ENCODE measurements at regions not wholly inside any gene's neighbourhood (a gene's known extent, or its start where the extent isn't known, plus 50 kb on each side); places are given as distances from the start of the nearest gene placed in this dataset.
A peak's percentile ranks its signal among the peaks of the same experiment; 100 is the strongest.

GRCh38 chr15:97199393-97200051, 761.0 kb upstream of the ARRDC4 start:
- Histone ChIP-seq H3K27me3 (ENCODE audit: insufficient read depth, poor library complexity, severe bottlenecking) (peaks cover 45% of the 10 kb centered on the region), H3K27ac (ENCODE audit: poor library complexity, severe bottlenecking) (no peak overlapping the region), H3K4me3 (ENCODE audit: severe bottlenecking) (no peak overlapping the region), H3K9me3 (ENCODE audit: severe bottlenecking) (peaks cover 3% of the 10 kb centered on the region), H3K4me1 (ENCODE audit: insufficient read depth, poor library complexity, severe bottlenecking) (no peaks in the 10 kb centered on the region), H3K36me3 (ENCODE audit: low read depth) (no peaks in the 10 kb centered on the region)
- TF ChIP-seq CTCF (IDR thresholded peaks at IDR 0.05; ENCODE audit: poor library complexity, severe bottlenecking), result no peak
- DNase-seq (ENCODE audit: low spot score) (no peak), ATAC-seq (ENCODE audit: low read depth) (no peak)

- Histone ChIP-seq H3K27ac (ENCODE audit: poor library complexity, severe bottlenecking) (no peak overlapping the region), H3K9me3 (ENCODE audit: severe bottlenecking) (peaks cover 3% of the 10 kb centered on the region), H3K4me3 (ENCODE audit: severe bottlenecking) (no peak overlapping the region), H3K36me3 (ENCODE audit: low read depth) (no peaks in the 10 kb centered on the region), H3K27me3 (ENCODE audit: insufficient read depth, poor library complexity, severe bottlenecking) (peaks cover 46% of the 10 kb centered on the region), H3K4me1 (ENCODE audit: insufficient read depth, poor library complexity, severe bottlenecking) (no peaks in the 10 kb centered on the region)
- DNase-seq (ENCODE audit: low spot score), result no peak
- no peak for ATAC-seq (ENCODE audit: low read depth)
- TF ChIP-seq CTCF (IDR thresholded peaks at IDR 0.05; ENCODE audit: poor library complexity, severe bottlenecking), result no peak
Observed at GRCh38 chr15:97200161-97200560, 760.3 kb upstream of the ARRDC4 start.

GRCh38 chr15:97210277-97210676, 750.2 kb upstream of the ARRDC4 start:
- Histone ChIP-seq H3K4me1 (ENCODE audit: insufficient read depth, poor library complexity, severe bottlenecking) (no peaks in the 10 kb centered on the region), H3K4me3 (ENCODE audit: severe bottlenecking) (no peak overlapping the region), H3K9me3 (ENCODE audit: severe bottlenecking) (no peaks in the 10 kb centered on the region), H3K36me3 (ENCODE audit: low read depth) (no peaks in the 10 kb centered on the region), H3K27ac (ENCODE audit: poor library complexity, severe bottlenecking) (no peak overlapping the region), H3K27me3 (ENCODE audit: insufficient read depth, poor library complexity, severe bottlenecking) (peaks cover 43% of the 10 kb centered on the region)
- no peak for TF ChIP-seq CTCF (IDR thresholded peaks at IDR 0.05; ENCODE audit: poor library complexity, severe bottlenecking)
- ATAC-seq (ENCODE audit: low read depth) (no peak), DNase-seq (ENCODE audit: low spot score) (no peak)

GRCh38 chr15:97215629-97216028, 744.9 kb upstream of the ARRDC4 start:
- H3K27ac ChIP-seq (ENCODE audit: poor library complexity, severe bottlenecking), result no peak overlapping the region
- H3K27me3 ChIP-seq (ENCODE audit: insufficient read depth, poor library complexity, severe bottlenecking), result peaks cover 54% of the 10 kb centered on the region
- no peak for DNase-seq (ENCODE audit: low spot score)
- ATAC-seq (ENCODE audit: low read depth), result peak; percentile 61; the same call in 2 of the 3 replicates
- no peaks in the 10 kb centered on the region for H3K36me3 ChIP-seq (ENCODE audit: low read depth)
- no peak for TF ChIP-seq CTCF (IDR thresholded peaks at IDR 0.05; ENCODE audit: poor library complexity, severe bottlenecking)
- H3K9me3 ChIP-seq (ENCODE audit: severe bottlenecking), result no peaks in the 10 kb centered on the region
- no peak overlapping the region for H3K4me3 ChIP-seq (ENCODE audit: severe bottlenecking)
- no peaks in the 10 kb centered on the region for H3K4me1 ChIP-seq (ENCODE audit: insufficient read depth, poor library complexity, severe bottlenecking)

- ATAC-seq (ENCODE audit: low read depth) (no peak), DNase-seq (ENCODE audit: low spot score) (peak; percentile 65)
- H3K36me3 ChIP-seq (ENCODE audit: low read depth), result no peaks in the 10 kb centered on the region
- no peak overlapping the region for H3K4me3 ChIP-seq (ENCODE audit: severe bottlenecking)
- no peak overlapping the region for H3K27ac ChIP-seq (ENCODE audit: poor library complexity, severe bottlenecking)
- H3K9me3 ChIP-seq (ENCODE audit: severe bottlenecking), result no peaks in the 10 kb centered on the region
- TF ChIP-seq CTCF (IDR thresholded peaks at IDR 0.05; ENCODE audit: poor library complexity, severe bottlenecking), result no peak
- H3K27me3 ChIP-seq (ENCODE audit: insufficient read depth, poor library complexity, severe bottlenecking), result peaks cover 18% of the 10 kb centered on the region
- H3K4me1 ChIP-seq (ENCODE audit: insufficient read depth, poor library complexity, severe bottlenecking), result no peaks in the 10 kb centered on the region
Observed at GRCh38 chr15:97224191-97224641, 736.3 kb upstream of the ARRDC4 start.
